Endodermal cell (in vitro differentiated cells): ENCODE measurements at regions not wholly inside any gene's neighbourhood (a gene's known extent, or its start where the extent isn't known, plus 50 kb on each side); places are given as distances from the start of the nearest gene placed in this dataset.
A peak's percentile ranks its signal among the peaks of the same experiment; 100 is the strongest.

Experiments used
- DNase-seq: peaks from one replicate; pipeline ENCODE4 v3.0.0-alpha.2; 2017
- H3K27ac ChIP-seq: 2 replicates; pipeline ENCODE4 v1.5.1; 2013; ENCODE audit warnings: mild to moderate bottlenecking, low read depth, low read length, moderate library complexity
- H3K27me3 ChIP-seq: 2 replicates; pipeline ENCODE4 v1.6.1; 2013; ENCODE audit warnings: mild to moderate bottlenecking, low read length, moderate library complexity; ENCODE audit not compliant: insufficient read depth, control insufficient read depth, poor library complexity, severe bottlenecking
- H3K36me3 ChIP-seq: 2 replicates; pipeline ENCODE4 v1.7.0; 2013; ENCODE audit warnings: mild to moderate bottlenecking, low read length, moderate library complexity; ENCODE audit not compliant: control insufficient read depth, insufficient read depth
- H3K4me1 ChIP-seq: one replicate; pipeline ENCODE4 v1.7.0; 2013; ENCODE audit warnings: low read length; ENCODE audit not compliant: control insufficient read depth, insufficient read depth
- H3K4me3 ChIP-seq: 2 replicates; pipeline ENCODE4 v1.5.1; 2013; ENCODE audit warnings: mild to moderate bottlenecking, low read length, moderate library complexity
- H3K9ac ChIP-seq: 2 replicates; pipeline ENCODE4 v1.6.1; 2013; ENCODE audit warnings: mild to moderate bottlenecking, low read length, moderate library complexity; ENCODE audit not compliant: poor library complexity, severe bottlenecking; ENCODE audit errors: extremely low read depth
- H3K9me3 ChIP-seq: 2 replicates; pipeline ENCODE4 v1.6.1; 2013; ENCODE audit warnings: mild to moderate bottlenecking, low read length, moderate library complexity; ENCODE audit not compliant: control insufficient read depth
- H3K27ac Mint-ChIP-seq: 2 replicates; pipeline ENCODE4 v1.8.0; 2020; ENCODE audit warnings: mixed read lengths
- H3K27me3 Mint-ChIP-seq: 2 replicates; pipeline ENCODE4 v1.8.0; 2021; ENCODE audit warnings: mild to moderate bottlenecking, mixed read lengths; ENCODE audit not compliant: insufficient read depth
- H3K36me3 Mint-ChIP-seq: 2 replicates; pipeline ENCODE4 v1.8.0; 2020; ENCODE audit warnings: low read depth, mixed read lengths
- H3K4me1 Mint-ChIP-seq: 2 replicates; pipeline ENCODE4 v1.8.0; 2020; ENCODE audit warnings: mixed read lengths
- H3K4me3 Mint-ChIP-seq: 2 replicates; pipeline ENCODE4 v1.8.0; 2020; ENCODE audit warnings: mild to moderate bottlenecking, moderate library complexity, mixed read lengths
- H3K9me3 Mint-ChIP-seq: 2 replicates; pipeline ENCODE4 v1.8.0; 2020; ENCODE audit warnings: mild to moderate bottlenecking, mixed read lengths
- WGBS, 2 experiments: methylation state at CpG; one replicate each; pipeline versions ENCODE4 v1.1.5 to v1.1.7; 2013; ENCODE audit warnings: missing lambda C conversion rate in 2 of 2, mixed read lengths in 1 of 2; ENCODE audit not compliant: insufficient coverage in 1 of 2, insufficient read length in 1 of 2; 5-methylcytosine and 5-hydroxymethylcytosine counted together
- TF ChIP-seq, protein P1 (sequence below): fragments of 200-600 bp; sonication (generic); conservative IDR thresholded peaks from 2 replicates; pipeline ENCODE4 v1.5.0; 2021; ENCODE audit warnings: antibody characterized with exemption, mild to moderate bottlenecking

GRCh38 chr13:88459331-88459730 lies 788.2 kb downstream of the SLITRK5 start:
- Histone ChIP-seq H3K27me3 (no peaks in the 10 kb centered on the region), H3K27ac (no peak overlapping the region), H3K4me1 (no peaks in the 10 kb centered on the region), H3K36me3 (no peaks in the 10 kb centered on the region), H3K9ac (no peak overlapping the region), H3K9me3 (no peaks in the 10 kb centered on the region), H3K4me3 (no peak overlapping the region)
- H3K36me3 Mint-ChIP-seq = no peaks in the 10 kb centered on the region
- H3K4me1 Mint-ChIP-seq = peaks cover 10% of the 10 kb centered on the region
- H3K27ac Mint-ChIP-seq = no peak overlapping the region
- H3K4me3 Mint-ChIP-seq = no peak overlapping the region
- no peaks in the 10 kb centered on the region for H3K27me3 Mint-ChIP-seq
- DNase-seq = no peak
- peaks cover 11% of the 10 kb centered on the region for H3K9me3 Mint-ChIP-seq
- TF ChIP-seq, protein P1, sequence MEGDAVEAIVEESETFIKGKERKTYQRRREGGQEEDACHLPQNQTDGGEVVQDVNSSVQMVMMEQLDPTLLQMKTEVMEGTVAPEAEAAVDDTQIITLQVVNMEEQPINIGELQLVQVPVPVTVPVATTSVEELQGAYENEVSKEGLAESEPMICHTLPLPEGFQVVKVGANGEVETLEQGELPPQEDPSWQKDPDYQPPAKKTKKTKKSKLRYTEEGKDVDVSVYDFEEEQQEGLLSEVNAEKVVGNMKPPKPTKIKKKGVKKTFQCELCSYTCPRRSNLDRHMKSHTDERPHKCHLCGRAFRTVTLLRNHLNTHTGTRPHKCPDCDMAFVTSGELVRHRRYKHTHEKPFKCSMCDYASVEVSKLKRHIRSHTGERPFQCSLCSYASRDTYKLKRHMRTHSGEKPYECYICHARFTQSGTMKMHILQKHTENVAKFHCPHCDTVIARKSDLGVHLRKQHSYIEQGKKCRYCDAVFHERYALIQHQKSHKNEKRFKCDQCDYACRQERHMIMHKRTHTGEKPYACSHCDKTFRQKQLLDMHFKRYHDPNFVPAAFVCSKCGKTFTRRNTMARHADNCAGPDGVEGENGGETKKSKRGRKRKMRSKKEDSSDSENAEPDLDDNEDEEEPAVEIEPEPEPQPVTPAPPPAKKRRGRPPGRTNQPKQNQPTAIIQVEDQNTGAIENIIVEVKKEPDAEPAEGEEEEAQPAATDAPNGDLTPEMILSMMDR = no peak

DNA sequence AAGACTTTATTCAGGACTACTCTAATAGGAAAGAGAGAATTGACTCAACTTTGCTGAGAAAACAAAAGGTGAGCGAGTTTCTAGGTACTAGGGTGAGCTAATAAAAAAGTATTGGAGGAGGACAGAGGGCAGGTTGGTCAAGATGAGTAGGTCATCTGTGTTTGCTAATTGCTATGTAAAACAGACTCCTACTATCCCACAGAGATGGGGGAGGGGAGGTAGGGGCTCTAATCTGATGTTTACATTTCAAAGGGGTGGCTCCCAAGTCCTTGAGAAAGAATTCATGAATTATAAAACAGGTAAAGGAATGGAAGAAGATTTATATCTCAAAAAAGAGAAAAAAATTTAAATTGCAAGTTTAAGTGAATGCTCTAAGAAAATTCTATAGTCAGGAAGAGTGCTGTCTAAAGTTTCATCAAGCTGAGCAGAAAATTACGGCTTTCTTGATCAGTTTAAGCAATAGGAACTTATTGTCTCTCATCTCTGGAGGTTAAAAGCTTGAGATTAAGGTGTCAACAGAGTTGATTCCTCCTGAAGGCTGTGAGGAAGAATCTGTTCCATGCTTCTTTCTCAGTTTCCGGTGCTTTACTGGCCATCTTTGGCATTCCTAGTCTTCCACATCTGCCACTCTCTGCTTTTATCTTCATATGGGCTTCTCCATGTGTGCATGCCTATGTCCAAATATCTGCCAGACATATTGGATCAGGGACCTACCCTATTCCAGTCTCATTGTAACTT lies 790.3 kb downstream of the SLITRK5 start:
- TF ChIP-seq, protein P1 = no peak
- Histone ChIP-seq H3K36me3 (no peaks in the 10 kb centered on the region), H3K4me1 (no peaks in the 10 kb centered on the region), H3K4me3 (peak overlapping the region; percentile 28), H3K9me3 (no peaks in the 10 kb centered on the region), H3K27me3 (no peaks in the 10 kb centered on the region), H3K9ac (no peak overlapping the region), H3K27ac (no peak overlapping the region)
- Mint-ChIP-seq H3K27ac (peak overlapping the region; percentile 7), H3K36me3 (no peaks in the 10 kb centered on the region), H3K27me3 (no peaks in the 10 kb centered on the region), H3K4me3 (no peak overlapping the region), H3K4me1 (peaks cover 10% of the 10 kb centered on the region), H3K9me3 (peaks cover 13% of the 10 kb centered on the region)
- peak; percentile 61 for DNase-seq
- WGBS, 2 experiments = 39 to 73% methylated on average over 2 to 3 of the region's 3 CpGs

DNA sequence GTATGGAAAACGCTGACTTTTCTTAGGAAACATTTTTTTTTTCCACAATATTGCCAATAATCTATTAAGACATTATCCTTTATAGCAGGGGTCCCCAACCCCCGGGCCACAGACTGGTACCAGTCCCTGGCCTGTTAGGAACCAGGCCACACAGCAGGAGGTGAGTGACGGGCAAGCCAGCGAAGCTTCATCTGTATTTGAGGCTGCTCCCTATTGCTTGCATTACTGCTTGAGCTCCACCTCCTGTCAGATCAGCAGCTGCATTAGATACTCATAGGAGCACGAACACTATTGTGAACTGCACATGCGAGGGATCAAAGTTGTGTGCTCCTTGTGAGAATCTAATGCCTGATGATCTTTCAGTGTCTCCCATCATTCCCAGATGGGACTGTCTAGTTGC lies 793.7 kb downstream of the SLITRK5 start:
- no peak overlapping the region for H3K4me3 Mint-ChIP-seq
- H3K36me3 ChIP-seq = no peaks in the 10 kb centered on the region
- no peak overlapping the region for H3K27ac Mint-ChIP-seq
- TF ChIP-seq, protein P1 = no peak
- H3K9me3 ChIP-seq = no peaks in the 10 kb centered on the region
- WGBS, 2 experiments = 90 to 95% methylated on average over 5 to 6 of the region's 6 CpGs
- H3K4me1 ChIP-seq = no peaks in the 10 kb centered on the region
- no peak overlapping the region for H3K9ac ChIP-seq
- DNase-seq = no peak
- no peaks in the 10 kb centered on the region for H3K36me3 Mint-ChIP-seq
- H3K4me3 ChIP-seq = no peak overlapping the region
- peaks cover 18% of the 10 kb centered on the region for H3K4me1 Mint-ChIP-seq
- peaks cover 13% of the 10 kb centered on the region for H3K9me3 Mint-ChIP-seq
- no peaks in the 10 kb centered on the region for H3K27me3 Mint-ChIP-seq
- no peak overlapping the region for H3K27ac ChIP-seq
- H3K27me3 ChIP-seq = no peaks in the 10 kb centered on the region
